ENCODE measurements at regions not wholly inside any gene's neighbourhood (a gene's known extent, or its start where the extent isn't known, plus 50 kb on each side); places are given as distances from the start of the nearest gene placed in this dataset.

- no peak for DNase-seq (ENCODE audit: low read depth)
Observed at GRCh38 chr7:86972072-86972471, 87.4 kb downstream of the ELAPOR2 start.

- DNase-seq (ENCODE audit: low read depth), result no peak
Observed at GRCh38 chr7:86970986-86971385, 88.5 kb downstream of the ELAPOR2 start.

- no peak for DNase-seq (ENCODE audit: low read depth)
Observed at GRCh38 chr7:86970547-86970946, 88.9 kb downstream of the ELAPOR2 start.

GRCh38 chr7:86969865-86970264 is 89.6 kb downstream of the ELAPOR2 start:
- no peak for DNase-seq (ENCODE audit: low read depth)

GRCh38 chr7:86968618-86969017 is 90.8 kb downstream of the ELAPOR2 start:
- DNase-seq (ENCODE audit: low read depth), result no peak

- DNase-seq (ENCODE audit: low read depth), result no peak
Observed at GRCh38 chr7:86966916-86967315, 92.5 kb downstream of the ELAPOR2 start.

- DNase-seq (ENCODE audit: low read depth), result no peak
Observed at GRCh38 chr7:86965727-86966120, 93.7 kb downstream of the ELAPOR2 start.

- no peak for DNase-seq (ENCODE audit: low read depth)
Observed at GRCh38 chr7:86964973-86965726, 94.3 kb downstream of the ELAPOR2 start.

- DNase-seq (ENCODE audit: low read depth), result no peak
Observed at GRCh38 chr7:86963599-86964230, 95.7 kb downstream of the ELAPOR2 start.

- no peak for DNase-seq (ENCODE audit: low read depth)
Observed at GRCh38 chr7:86962623-86963022, 96.8 kb downstream of the ELAPOR2 start.

- DNase-seq (ENCODE audit: low read depth), result no peak
Observed at GRCh38 chr7:86961686-86962085, 97.8 kb downstream of the ELAPOR2 start.

- no peak for DNase-seq (ENCODE audit: low read depth)
Observed at GRCh38 chr7:86958380-86958779, 101.1 kb downstream of the ELAPOR2 start.

GRCh38 chr7:86956567-86956966 is 102.9 kb downstream of the ELAPOR2 start:
- DNase-seq (ENCODE audit: low read depth), result no peak

- no peak for DNase-seq (ENCODE audit: low read depth)
Observed at GRCh38 chr7:86955895-86956503, 103.5 kb downstream of the ELAPOR2 start.

GRCh38 chr7:86954971-86955370 is 104.5 kb downstream of the ELAPOR2 start:
- DNase-seq (ENCODE audit: low read depth), result no peak

- DNase-seq (ENCODE audit: low read depth), result no peak
Observed at GRCh38 chr7:86953653-86954336, 105.7 kb downstream of the ELAPOR2 start.

- no peak for DNase-seq (ENCODE audit: low read depth)
Observed at GRCh38 chr7:86953219-86953618, 106.2 kb downstream of the ELAPOR2 start.

GRCh38 chr7:86951895-86952294 is 107.6 kb downstream of the ELAPOR2 start:
- DNase-seq (ENCODE audit: low read depth), result no peak

GRCh38 chr7:86950944-86951343 is 108.5 kb downstream of the ELAPOR2 start:
- no peak for DNase-seq (ENCODE audit: low read depth)

GRCh38 chr7:86950360-86950759 is 109.1 kb downstream of the ELAPOR2 start:
- DNase-seq (ENCODE audit: low read depth), result no peak

GRCh38 chr7:86949779-86950260 is 109.6 kb downstream of the ELAPOR2 start:
- no peak for DNase-seq (ENCODE audit: low read depth)

- DNase-seq (ENCODE audit: low read depth), result no peak
Observed at GRCh38 chr7:86949052-86949778, 110.2 kb downstream of the ELAPOR2 start.

Data from non-pigmented ciliary epithelial cell (primary cell).